ENCODE measurements at regions not wholly inside any gene's neighbourhood (a gene's known extent, or its start where the extent isn't known, plus 50 kb on each side); places are given as distances from the start of the nearest gene placed in this dataset.

DNA sequence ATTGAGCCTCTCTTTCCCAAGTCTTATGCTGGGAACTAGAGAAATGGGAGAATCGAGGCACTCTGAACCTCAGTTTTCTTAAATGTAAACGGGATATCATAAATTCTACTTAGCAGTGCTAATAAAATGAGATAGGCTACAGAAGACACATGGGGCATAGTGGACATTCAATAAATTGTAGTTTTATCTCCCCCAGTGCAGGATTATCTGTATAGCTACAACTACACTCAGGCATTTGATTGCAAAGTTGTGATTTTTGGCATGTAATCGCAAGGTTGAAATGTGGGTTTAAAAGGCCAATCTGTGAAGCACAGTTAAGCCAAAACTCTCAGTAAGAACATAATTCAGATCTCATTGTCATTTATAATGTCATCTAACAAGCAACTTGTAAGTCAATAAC is 413.7 kb upstream of the LMCD1 start:
- H3K27ac ChIP-seq (replicated peaks): no peak overlapping the region
- no peaks in the 10 kb centered on the region for H3K27me3 ChIP-seq (ENCODE audit: insufficient read depth, poor library complexity, severe bottlenecking)
- no peak overlapping the region for H3K4me3 ChIP-seq (replicated peaks; ENCODE audit: insufficient read depth, low read length)
- TF ChIP-seq REST (IDR thresholded peaks at IDR 0.05; ENCODE audit: insufficient replicate concordance, low read depth) (no peak), CTCF (IDR thresholded peaks at IDR 0.05; ENCODE audit: insufficient read depth, low read length) (no peak)
- DNase-seq (ENCODE audit: low read depth in 1 of 2, low spot score in 1 of 2): no peak

DNA sequence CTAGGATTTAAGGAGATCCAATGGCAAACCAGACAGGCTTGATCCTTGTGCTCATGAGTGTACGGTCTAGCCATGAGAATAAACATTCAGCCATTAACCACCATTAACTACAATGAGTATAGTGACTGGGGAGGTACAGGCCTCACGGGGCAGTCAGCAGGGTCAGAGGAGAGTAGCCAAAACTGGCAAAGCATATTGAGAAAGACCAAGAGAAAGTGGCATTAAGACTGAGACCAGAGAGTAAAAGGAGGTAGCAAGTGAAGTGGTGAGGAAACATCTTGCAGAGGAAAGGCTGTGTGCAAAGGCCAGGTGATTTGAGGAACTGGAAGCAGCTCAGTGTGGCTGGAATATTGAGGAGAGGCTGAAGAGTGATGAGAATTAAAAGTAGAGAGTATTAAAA is 407.2 kb upstream of the LMCD1 start:
- H3K27me3 ChIP-seq (ENCODE audit: insufficient read depth, poor library complexity, severe bottlenecking): no peaks in the 10 kb centered on the region
- TF ChIP-seq REST (IDR thresholded peaks at IDR 0.05; ENCODE audit: insufficient replicate concordance, low read depth) (no peak), SPI1 (IDR thresholded peaks at IDR 0.05; ENCODE audit: borderline replicate concordance, low read depth) (peak; percentile 67)
- DNase-seq (ENCODE audit: low read depth in 1 of 2, low spot score in 1 of 2): peak in 1 of 2 experiments; percentile 24
- no peak overlapping the region for H3K4me3 ChIP-seq (replicated peaks; ENCODE audit: insufficient read depth, low read length)
- H3K27ac ChIP-seq (replicated peaks): no peak overlapping the region

- H3K27ac ChIP-seq (replicated peaks): no peak overlapping the region
- no peak for DNase-seq (ENCODE audit: low read depth in 1 of 2, low spot score in 1 of 2)
- no peak overlapping the region for H3K4me3 ChIP-seq (replicated peaks; ENCODE audit: insufficient read depth, low read length)
Measured at GRCh38 chr3:8095724-8096123, 405.9 kb upstream of the LMCD1 start.

More at GRCh38 chr3:8095724-8096123, 405.9 kb upstream of the LMCD1 start:
- no peaks in the 10 kb centered on the region for H3K27me3 ChIP-seq (ENCODE audit: insufficient read depth, poor library complexity, severe bottlenecking)
- TF ChIP-seq REST (IDR thresholded peaks at IDR 0.05; ENCODE audit: insufficient replicate concordance, low read depth) (no peak), CTCF (IDR thresholded peaks at IDR 0.05; ENCODE audit: insufficient read depth, low read length) (no peak)

Measured in HL-60 (cell line).